ENCODE measurements at regions not wholly inside any gene's neighbourhood (a gene's known extent, or its start where the extent isn't known, plus 50 kb on each side); places are given as distances from the start of the nearest gene placed in this dataset.
A peak's percentile ranks its signal among the peaks of the same experiment; 100 is the strongest.

DNA sequence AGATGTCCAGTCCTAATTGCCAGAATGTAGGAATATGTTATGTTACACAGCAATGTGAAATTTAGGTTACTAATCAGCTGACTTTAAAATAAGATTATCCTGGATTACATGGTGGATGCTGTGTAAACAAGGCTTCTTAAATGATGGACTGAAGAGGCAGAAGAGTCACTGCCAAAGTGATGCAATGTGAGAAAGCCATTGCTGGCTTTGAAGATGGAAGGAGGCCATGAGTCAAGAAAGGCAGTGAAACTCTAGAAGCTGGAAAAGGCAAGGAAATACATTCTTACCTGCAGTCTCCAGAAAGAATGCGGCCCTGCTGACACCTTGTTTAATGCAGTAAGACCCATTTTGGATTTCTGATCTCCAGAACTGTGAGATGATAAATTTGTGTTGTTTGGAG is 179.1 kb upstream of the ZPLD1 start:
- no peak for DNase-seq

DNA sequence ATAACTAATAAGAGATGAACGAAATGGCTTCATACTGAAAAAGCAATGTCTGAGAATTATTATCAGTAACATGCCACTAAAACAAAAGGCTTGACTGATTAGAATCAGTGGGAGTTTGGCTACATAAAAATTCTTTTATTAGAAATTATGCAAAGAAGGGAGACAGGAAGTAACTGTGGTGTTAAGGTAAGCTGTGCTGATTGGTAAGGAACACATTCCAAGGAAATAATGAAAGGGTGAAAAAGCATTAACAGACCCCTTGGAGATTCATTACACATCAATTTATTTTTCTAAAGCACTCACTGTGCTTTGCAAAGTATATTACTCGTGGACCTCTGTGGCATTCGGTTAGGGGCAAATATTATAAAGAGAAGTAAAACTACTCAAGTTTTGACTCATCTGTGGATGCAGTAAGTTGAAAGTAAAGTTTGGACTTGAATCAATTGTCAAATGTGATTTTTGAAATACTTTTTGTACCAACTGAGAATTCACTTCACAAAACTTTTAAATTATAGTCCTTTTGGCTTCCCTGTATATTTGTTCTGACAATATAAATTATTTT is 176.1 kb upstream of the ZPLD1 start:
- DNase-seq, result no peak

DNA sequence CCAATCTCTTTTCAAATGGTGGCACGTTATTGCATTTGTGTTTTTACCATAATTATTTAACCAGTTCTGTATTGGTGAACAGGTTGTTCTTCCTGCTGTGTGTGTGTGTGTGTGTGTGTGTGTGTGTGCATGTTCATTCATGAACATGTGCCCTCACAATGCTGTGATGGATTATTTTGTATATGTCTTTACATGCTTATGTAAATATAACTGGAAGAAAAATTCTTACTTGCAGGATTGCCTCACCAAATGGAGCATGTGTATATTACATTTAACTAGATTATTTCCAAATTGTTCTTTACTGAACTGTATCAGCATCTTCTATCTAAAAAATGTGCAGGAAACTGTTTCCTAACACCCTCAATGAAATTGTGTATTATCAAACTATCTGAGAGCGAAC is 175.2 kb upstream of the ZPLD1 start:
- no peak for DNase-seq

DNA sequence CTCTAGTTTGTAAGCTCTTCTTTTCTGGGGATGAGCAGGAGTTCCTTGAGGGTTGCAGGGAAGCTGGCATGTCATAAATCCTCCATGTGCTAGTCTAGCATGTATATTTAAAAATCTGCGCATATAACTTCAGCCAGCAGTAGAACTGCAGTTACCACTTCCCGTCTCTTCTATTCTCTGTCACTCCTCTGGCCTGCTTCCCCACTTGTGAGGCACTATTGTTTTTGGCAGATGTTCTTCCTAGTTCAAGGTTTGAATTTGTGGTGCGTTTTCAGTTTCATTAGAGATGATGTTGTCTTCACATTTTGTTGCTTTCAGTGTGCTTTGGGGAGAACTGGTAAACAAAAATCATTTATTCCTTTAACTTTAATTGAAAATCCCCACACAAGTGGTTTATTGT is 169.1 kb upstream of the ZPLD1 start:
- no peak for DNase-seq

DNA sequence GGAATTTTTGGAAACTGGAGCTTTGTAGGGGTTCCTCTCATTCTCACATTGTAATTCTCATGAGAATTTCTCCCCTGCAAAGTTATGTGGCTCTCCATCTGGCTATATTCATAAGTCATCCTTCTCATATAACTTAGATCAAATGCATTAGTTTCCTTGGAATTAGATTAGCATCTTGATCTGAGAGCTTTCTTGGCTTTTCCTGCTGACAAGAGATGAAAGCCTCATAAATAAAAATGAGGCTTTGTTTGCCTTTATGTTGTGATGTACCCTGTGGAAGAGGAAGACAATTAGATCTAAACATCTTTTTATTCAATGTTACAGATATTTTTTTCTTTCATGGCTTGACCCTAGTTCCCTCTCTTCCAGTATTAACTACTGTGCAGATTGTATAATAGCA is 165.4 kb upstream of the ZPLD1 start:
- no peak for DNase-seq

DNA sequence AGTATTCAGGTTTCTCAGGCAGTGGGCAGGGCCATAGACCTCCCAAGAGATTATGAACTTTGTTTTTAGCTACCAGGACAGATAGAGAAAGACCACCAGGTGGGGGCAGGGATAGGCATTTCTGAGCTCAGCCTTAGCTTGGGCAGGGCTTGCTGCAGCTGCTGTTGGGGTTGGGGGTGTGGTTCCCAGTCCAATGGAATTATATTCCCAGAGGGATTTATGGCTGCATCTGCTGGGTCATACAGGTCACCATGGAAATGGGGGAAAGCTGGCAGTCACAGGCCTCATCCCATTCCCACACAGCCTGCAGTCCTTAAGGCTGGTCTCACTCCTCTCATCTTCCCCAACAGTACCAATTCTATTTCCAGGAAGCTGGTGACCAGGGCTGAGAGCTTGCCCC is 144.6 kb upstream of the ZPLD1 start:
- DNase-seq, result no peak

DNA sequence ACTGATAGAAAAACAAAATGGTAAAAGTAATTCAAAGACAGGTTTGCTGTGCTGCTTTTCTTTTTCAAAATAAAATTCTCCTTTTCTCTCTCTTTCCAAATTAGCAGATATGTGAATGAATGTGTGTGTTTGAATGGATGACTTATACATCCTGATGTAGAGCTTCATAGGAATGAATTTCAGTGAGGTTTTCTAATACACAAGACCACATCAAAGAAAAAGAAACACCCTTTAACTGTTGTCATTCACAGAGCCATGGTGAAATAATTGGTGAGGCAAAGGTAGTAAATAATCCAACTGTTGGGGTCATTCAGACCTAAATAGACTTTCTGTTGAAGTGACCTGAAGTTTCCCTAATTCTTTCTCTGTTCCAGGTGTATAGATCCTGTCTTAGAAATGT is 139.1 kb upstream of the ZPLD1 start:
- DNase-seq, result no peak

DNA sequence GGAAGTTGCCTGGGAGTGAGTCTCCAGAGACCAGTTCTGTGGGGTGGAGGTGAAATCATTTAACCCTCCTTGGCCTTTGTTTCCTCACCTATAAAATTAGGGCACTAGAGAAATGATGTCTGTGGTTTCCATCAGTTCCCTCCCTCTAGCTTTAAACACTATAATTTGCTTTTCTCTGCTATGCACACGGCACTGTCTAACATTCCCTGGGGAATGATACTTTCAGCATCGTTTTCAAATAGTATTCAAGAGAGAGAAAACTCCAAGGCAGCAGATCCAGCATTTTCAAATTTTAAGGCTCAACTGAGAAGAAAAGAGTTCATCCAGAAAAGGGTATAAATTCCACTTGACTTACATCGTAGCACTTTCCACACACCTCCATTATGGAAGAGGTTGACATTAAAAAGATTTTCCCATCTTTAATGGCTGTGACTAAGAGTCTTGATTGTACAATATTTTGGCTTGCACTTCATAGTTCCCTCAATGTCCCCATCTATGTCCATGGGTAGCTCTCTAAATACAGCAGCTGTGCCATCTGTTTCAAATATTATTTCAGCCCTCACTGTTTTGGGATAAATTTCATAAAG is 137.7 kb upstream of the ZPLD1 start:
- DNase-seq, result no peak

DNA sequence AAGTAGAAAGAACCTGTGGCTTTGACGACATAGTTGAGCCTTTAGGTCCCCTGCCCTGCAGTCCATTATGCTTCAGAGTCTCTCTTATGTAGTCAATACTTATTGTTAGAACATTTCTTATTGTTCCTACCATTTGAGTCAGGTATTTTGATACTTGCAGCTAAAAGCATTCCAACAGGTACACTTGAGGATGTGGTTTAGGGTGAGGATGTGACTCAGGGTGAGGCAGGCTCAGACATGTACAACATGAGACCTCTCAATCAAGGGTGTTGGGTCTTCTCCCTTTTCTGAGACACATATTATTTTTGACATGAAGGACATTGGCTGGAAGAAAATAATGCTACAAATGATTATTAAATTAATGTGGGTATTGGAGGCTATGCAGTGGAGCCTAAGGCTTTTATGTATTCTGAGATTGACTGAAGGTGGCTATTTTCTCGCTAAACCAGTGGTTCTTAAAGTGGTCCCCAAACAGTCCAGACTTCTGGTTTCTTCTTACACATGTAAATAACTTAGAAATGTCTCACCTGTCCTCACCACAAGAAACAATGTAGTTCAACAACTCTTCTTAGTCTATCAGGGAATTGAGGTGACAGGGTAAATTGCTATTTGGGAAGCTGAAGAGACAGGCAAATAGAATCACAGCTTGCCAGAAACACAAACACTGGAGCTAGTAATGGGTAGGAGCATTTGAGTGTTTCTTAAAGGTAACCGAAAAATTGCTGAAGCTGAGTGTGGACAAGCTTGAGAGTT is 135.5 kb upstream of the ZPLD1 start:
- DNase-seq, result no peak

DNA sequence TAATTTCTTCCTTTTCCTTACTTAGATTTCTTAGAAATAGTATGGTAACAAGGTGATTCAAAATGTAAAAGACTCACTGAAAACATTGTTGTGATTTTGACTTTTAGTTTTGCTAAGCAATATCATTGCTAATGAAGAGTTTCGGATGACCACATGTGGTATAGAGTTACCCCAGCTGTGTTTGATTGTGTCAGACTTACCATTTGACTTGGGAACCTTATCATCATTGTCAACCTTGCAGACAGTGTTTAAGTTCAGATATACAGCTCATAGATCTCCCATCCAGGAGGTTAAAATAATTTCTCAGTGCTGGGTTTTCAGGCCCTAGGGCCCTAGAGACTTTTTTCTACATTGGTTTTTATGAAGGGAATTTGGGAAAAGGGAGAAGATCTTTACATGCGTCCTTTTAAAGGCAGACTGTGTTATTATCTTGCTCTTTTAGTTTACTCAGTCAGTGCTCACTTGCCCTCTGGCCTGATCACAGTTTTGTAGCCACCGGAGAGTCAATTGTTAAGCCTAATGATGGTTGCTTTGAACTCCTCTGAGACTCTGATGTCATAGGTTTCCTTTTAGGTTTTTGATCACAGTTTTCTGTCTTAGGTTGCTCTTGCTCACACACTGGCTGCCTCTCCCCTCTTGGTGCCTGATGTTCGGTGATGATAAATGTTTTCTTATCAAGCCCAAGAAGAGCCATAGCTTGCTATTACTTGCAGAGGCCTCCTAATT is 133.5 kb upstream of the ZPLD1 start:
- no peak for DNase-seq

DNA sequence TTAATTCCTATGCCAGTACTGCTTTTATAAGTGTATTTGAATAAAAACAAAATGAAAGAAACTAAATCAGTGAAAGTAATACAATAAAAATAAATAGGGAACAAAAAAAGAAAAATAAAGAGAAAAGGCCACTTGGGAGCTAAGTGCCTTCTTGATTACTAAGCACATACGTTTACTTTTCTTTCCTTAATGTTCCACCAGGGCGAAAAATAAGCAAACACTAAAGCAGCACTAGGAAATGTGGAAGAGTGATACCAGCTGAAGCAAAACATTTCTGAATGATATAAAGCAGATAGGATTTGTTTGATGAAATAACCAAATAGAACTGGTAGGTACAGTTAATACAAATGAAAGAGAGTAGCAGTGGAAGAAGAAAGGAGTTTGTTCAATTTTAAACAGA is 132.8 kb upstream of the ZPLD1 start:
- DNase-seq, result no peak

DNA sequence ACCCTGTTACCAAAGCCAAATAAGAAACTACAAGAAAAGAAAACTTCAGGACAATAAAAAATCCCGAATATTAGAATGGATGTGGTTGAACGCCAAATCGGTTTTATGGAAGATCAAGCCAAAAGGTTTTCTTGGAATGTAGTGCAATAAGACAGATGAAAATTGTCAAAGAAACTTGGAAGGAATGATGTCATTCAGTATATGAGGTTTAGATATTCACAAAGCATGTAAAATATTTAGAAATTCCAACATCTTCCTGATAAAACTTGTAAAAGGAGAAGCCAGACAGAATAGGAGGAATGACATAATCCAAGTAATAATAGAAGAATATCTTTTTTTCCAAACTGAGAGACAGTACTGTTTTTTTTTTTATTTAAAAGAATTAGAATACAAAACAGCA is 130.3 kb upstream of the ZPLD1 start:
- no peak for DNase-seq

DNA sequence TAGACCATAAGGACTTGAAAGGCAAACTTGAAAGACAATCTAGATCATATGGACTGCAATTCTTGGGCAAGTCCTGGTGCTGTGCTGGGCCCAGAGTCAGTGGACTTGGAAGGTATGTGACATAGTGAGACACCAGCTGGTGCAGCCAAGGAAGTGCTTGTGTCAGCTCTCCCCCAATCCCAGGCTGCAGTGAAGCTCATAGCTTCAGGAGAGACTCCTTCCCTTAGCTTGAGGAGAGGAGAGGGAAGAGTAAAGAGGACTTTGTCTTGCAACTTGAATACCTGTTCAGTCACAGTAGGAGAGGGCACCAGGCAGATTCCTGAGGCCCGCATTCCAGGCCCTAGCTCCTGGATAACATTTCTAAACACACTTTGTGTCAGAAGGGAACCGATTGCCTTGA is 127.4 kb upstream of the ZPLD1 start:
- no peak for DNase-seq

DNA sequence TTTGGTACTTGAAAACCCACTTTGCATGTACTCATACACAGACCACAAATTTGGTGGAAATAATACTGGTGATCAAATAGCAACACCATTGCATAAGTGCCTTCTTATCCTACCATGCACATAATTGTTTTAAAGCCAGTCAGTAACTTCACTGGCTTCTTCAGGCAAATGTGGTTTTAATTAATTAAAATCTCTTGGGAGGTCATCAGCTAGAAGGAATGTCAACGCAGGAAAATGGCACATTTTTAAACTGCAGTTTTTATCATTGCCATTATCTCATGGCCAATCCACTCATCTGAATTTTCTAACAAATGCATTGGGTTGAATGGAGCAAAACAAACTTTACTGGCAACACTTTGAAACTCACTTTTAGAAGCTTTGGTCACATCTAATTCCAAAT is 105.7 kb upstream of the ZPLD1 start:
- DNase-seq, result no peak

DNA sequence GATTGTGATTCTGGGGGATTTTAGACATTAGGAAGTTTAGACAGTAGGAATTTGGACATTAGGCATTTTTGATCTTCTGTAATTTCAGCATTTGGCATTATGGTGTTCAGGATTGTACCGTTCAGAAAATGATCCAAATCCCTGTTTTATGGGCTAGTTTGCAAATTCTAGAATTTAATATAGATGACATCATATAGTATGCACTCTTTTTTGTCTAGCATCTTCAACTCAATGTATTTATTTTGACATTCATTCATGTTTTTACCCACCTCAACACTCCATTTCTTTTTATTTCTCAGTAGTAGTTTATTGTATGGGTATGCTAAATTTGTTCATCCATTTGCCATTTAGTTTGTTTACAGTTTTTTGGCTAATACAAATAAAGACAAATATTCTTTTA is 105.3 kb upstream of the ZPLD1 start:
- DNase-seq, result no peak

DNA sequence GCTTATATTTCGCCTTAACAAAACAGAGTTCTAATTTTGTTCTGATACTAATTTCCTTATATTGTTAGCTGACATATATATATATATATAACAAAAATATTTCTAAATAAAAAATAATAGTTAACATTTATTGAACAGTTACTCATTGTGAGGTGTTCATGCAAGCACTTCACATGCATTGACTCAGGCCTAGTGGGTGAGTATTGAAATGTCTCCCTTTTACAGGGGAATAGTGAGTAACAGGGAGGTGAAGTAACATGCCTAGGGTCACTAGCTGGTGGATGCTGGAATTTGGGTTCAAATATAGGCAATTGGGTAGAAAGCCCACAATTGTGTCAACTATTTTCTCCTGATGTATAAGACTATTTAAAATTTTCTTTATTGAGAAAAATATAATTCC is 102.6 kb upstream of the ZPLD1 start:
- DNase-seq, result no peak

DNA sequence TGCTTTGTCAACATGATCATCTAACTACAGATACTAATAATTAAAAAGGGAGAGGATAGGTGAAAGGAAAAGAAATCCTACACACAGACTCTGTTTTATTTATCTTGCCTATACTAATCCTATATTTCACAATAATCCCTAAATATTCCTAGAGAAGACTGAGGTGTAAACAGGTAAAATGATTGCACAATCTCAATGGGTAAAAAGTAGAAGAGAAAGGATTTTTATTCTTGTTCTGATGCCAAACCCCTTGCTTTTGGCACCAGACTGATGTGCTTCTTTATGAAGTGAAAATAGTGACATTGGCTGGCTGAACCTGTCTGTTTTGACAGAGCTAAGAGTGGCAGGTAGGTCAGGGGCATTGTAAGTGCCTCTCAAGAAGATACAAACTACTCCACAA is 101.9 kb upstream of the ZPLD1 start:
- no peak for DNase-seq

DNA sequence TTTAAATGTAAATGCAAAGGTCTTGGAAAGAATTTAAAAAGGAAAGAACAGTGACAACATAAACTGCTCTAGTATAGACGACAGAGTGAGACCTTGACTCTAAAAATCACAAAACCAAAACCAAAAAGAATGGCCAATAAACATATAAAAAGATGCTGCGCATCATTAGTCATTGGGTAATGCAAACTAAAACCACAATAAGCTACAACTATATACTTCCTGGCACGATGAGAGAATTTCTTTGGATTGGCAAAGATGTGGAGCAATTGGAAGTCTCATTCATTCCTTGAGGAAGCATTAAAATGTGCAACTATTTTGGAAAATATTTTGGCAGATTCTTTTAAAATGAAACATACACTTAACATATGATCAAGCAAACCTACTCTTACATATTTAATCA is 98.7 kb upstream of the ZPLD1 start:
- no peak for DNase-seq

DNA sequence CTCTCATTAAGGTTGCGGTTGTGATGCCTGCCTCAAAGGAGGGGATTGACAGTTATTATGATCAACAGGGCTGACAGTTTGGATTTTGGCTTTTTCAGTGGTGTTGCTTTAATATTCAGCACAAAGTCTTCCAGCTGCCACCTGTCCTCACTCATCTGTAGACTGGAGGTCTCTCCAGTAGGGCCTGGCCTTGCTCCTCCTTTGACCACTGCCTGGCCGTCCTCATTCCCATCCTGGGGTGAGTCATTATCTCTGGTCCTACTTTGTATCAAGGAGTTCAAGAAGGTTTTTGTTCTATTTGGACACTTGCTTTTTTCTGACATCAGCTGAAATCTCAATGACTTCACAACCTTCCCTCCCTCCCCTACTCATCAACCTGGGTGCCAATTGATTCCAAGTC is 95.1 kb upstream of the ZPLD1 start:
- no peak for DNase-seq

DNA sequence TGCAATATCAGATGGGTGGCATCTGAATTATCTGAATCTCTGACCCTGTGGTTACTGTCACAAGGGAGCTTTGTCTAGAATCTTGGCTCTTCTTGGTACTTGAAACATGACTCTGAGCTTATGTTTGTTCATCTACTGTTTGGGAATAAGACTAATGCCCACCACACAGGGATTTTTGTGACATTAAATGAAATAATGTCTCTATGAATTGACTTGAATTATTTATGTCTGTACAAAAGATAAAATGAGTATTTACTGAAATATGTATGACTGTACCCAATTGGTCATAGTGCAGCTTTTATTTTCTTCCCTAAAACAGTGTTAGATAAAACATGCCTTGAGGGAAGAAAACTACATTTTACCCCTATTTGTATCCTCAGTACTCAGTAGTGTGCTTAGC is 87.9 kb upstream of the ZPLD1 start:
- DNase-seq, result no peak

DNA sequence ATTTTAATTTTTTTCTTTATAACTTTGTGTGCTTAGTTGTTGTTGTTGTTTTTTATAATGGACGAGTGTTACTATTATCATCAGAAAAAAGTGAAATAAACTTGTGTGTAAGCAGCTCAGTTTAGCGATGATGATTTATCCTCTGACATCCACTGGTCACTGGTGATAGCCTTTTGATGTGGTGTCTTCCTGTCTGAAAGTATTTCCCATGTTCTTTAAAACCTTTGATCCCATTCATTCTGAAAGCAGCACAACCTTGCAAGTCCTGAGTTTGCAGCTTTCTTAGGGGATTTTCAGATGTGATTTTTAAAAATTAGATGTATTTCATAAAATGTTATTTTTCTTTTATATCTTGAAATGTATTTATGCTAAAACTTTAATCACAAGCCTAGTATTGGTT is 85.9 kb upstream of the ZPLD1 start:
- DNase-seq, result no peak

DNA sequence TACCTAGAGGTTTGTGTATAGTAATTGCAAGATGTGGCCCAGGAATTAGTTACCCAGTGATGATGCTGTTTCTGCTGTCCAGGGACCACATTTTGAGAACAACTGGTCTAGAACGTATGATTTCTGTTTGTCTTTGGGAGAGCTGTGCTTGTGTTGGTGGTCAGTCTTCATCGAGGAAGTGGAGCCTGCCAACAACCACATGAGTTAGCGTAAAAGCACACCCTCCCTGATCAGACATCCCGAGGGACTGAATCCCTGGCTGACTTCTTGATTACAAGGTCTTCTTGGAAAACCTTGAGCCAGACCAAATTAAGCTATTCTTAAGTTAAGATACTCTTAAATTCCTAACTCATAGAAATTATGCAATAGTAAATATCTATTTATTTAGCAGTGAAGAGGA is 81.7 kb upstream of the ZPLD1 start:
- no peak for DNase-seq

DNA sequence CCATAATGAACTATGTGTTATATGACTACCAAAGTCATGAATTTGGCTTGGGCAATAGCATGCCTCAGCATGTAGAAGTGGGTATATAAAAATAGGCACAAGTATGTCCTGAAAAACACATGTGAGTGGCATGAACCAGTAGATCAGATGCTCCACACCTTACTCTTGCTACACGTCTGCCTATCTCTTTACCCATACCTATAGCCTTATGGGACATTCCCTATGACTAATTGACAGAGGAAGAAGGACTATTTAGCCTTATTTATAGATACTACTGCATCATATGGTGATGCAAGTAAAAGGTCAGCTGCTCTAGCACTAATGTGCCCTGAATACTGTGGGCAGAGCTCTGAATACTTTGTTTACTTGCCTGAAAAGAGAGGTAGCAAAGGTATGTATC is 81.0 kb upstream of the ZPLD1 start:
- DNase-seq, result no peak

DNA sequence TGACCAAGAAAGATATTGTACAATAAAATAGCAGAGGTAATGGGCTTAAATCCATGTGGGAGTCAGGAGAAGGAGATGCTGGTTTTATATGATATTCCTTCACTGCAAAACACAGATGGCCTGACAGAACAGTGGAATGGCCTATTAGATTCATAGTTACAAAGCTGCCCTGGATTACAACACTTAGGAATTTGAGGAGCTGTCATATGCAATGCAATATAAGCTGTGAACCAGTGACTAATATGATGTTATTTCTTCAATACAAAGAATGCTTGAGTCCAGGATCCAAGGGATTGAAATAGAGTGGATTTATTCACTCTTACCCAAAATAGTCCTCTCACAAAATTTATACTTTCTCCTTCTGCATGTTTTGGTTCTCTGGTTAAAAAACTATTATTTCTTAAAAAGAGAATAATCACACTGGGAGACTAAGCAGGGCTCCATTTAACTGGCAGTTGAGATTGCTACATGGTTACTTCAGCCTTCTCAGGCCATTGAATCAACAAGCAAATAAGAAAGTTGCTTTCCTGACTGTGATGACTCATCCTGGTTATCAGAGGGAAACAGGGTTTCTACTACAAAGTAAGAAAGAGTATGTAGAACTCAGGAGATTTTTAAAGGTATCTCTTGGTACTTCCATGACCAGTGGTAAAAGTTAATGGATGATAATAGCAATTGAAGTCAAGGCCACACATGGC is 79.8 kb upstream of the ZPLD1 start:
- peak; percentile 10 for DNase-seq

All from MV-4-11 (cell line).